ENCODE measurements at regions not wholly inside any gene's neighbourhood (a gene's known extent, or its start where the extent isn't known, plus 50 kb on each side); places are given as distances from the start of the nearest gene placed in this dataset.

- no peak overlapping the region for H3K27ac Mint-ChIP-seq
- no peak for DNase-seq
- H3K36me3 Mint-ChIP-seq (ENCODE audit: low read depth): no peaks in the 10 kb centered on the region
- no peak for TF ChIP-seq CTCF (IDR thresholded peaks at IDR 0.05)
- H3K4me3 Mint-ChIP-seq: no peak overlapping the region
- no peaks in the 10 kb centered on the region for H3K4me1 Mint-ChIP-seq
- peaks cover 3% of the 10 kb centered on the region for H3K27me3 Mint-ChIP-seq (ENCODE audit: low read depth, poor library complexity)
- no peaks in the 10 kb centered on the region for H3K9me3 Mint-ChIP-seq
These were observed 394.8 kb downstream of the LRFN5 start for GRCh38 chr14:42001431-42001830.

- no peak for DNase-seq
- H3K27me3 Mint-ChIP-seq (ENCODE audit: low read depth, poor library complexity): peaks cover 3% of the 10 kb centered on the region
- no peaks in the 10 kb centered on the region for H3K4me1 Mint-ChIP-seq
- no peak overlapping the region for H3K27ac Mint-ChIP-seq
- H3K4me3 Mint-ChIP-seq: no peak overlapping the region
- no peaks in the 10 kb centered on the region for H3K36me3 Mint-ChIP-seq (ENCODE audit: low read depth)
- no peak for TF ChIP-seq CTCF (IDR thresholded peaks at IDR 0.05)
- H3K9me3 Mint-ChIP-seq: no peaks in the 10 kb centered on the region
These were observed 393.8 kb downstream of the LRFN5 start for GRCh38 chr14:42000450-42000849.

GRCh38 chr14:41993687-41994086, 387.0 kb downstream of the LRFN5 start:
- no peak for TF ChIP-seq CTCF (IDR thresholded peaks at IDR 0.05)
- peaks cover 4% of the 10 kb centered on the region for H3K4me1 Mint-ChIP-seq
- H3K27me3 Mint-ChIP-seq (ENCODE audit: low read depth, poor library complexity): no peaks in the 10 kb centered on the region
- no peaks in the 10 kb centered on the region for H3K9me3 Mint-ChIP-seq
- no peak for DNase-seq
- no peak overlapping the region for H3K4me3 Mint-ChIP-seq
- H3K27ac Mint-ChIP-seq: no peak overlapping the region
- no peaks in the 10 kb centered on the region for H3K36me3 Mint-ChIP-seq (ENCODE audit: low read depth)

- no peak for DNase-seq
- no peaks in the 10 kb centered on the region for H3K36me3 Mint-ChIP-seq (ENCODE audit: low read depth)
- H3K4me1 Mint-ChIP-seq: peaks cover 8% of the 10 kb centered on the region
- TF ChIP-seq CTCF (IDR thresholded peaks at IDR 0.05): no peak
- H3K27me3 Mint-ChIP-seq (ENCODE audit: low read depth, poor library complexity): no peaks in the 10 kb centered on the region
- H3K4me3 Mint-ChIP-seq: no peak overlapping the region
- H3K27ac Mint-ChIP-seq: no peak overlapping the region
- no peaks in the 10 kb centered on the region for H3K9me3 Mint-ChIP-seq
These were observed 380.0 kb downstream of the LRFN5 start for GRCh38 chr14:41986700-41987099.

GRCh38 chr14:41986083-41986645, 379.5 kb downstream of the LRFN5 start:
- Mint-ChIP-seq H3K4me3 (no peak overlapping the region), H3K27me3 (ENCODE audit: low read depth, poor library complexity) (no peaks in the 10 kb centered on the region), H3K36me3 (ENCODE audit: low read depth) (no peaks in the 10 kb centered on the region), H3K9me3 (no peaks in the 10 kb centered on the region), H3K4me1 (peaks cover 8% of the 10 kb centered on the region), H3K27ac (no peak overlapping the region)
- TF ChIP-seq CTCF (IDR thresholded peaks at IDR 0.05): no peak
- no peak for DNase-seq

GRCh38 chr14:41973178-41973577, 366.5 kb downstream of the LRFN5 start:
- no peaks in the 10 kb centered on the region for H3K4me1 Mint-ChIP-seq
- no peaks in the 10 kb centered on the region for H3K27me3 Mint-ChIP-seq (ENCODE audit: low read depth, poor library complexity)
- no peak for DNase-seq
- no peak overlapping the region for H3K27ac Mint-ChIP-seq
- no peak for TF ChIP-seq CTCF (IDR thresholded peaks at IDR 0.05)
- peaks cover 19% of the 10 kb centered on the region for H3K9me3 Mint-ChIP-seq
- no peak overlapping the region for H3K4me3 Mint-ChIP-seq
- no peaks in the 10 kb centered on the region for H3K36me3 Mint-ChIP-seq (ENCODE audit: low read depth)

All from nephron progenitor cell (in vitro differentiated cells).